ENCODE measurements at regions not wholly inside any gene's neighbourhood (a gene's known extent, or its start where the extent isn't known, plus 50 kb on each side); places are given as distances from the start of the nearest gene placed in this dataset.

DNA sequence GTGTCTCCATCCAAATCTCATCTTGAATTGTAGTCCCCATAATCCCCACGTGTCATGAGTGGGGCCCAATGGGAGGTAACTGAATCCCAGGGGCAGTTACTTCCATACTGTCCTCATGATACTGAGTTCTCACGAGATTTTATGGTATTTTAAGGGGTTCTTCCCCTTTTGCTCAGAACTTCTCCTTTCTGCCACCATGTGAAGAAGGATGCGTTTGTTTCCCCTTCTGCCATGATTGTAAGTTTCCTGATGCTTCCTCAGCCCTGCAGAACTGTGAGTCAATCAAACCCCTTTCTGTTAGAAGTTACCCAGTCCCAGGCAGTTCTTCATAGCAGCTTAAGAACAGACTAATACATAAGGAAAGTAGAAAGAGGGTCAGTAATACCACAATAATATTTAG is 480.4 kb downstream of the KCNJ3 start:
- ATAC-seq (no peak), DNase-seq (no peak)
- TF ChIP-seq, protein P1, sequence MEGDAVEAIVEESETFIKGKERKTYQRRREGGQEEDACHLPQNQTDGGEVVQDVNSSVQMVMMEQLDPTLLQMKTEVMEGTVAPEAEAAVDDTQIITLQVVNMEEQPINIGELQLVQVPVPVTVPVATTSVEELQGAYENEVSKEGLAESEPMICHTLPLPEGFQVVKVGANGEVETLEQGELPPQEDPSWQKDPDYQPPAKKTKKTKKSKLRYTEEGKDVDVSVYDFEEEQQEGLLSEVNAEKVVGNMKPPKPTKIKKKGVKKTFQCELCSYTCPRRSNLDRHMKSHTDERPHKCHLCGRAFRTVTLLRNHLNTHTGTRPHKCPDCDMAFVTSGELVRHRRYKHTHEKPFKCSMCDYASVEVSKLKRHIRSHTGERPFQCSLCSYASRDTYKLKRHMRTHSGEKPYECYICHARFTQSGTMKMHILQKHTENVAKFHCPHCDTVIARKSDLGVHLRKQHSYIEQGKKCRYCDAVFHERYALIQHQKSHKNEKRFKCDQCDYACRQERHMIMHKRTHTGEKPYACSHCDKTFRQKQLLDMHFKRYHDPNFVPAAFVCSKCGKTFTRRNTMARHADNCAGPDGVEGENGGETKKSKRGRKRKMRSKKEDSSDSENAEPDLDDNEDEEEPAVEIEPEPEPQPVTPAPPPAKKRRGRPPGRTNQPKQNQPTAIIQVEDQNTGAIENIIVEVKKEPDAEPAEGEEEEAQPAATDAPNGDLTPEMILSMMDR (IDR thresholded peaks at IDR 0.05) = no peak
- Mint-ChIP-seq H3K27ac (no peak overlapping the region), H3K4me3 (no peak overlapping the region), H3K36me3 (ENCODE audit: low read depth) (no peaks in the 10 kb centered on the region), H3K9me3 (peaks cover 5% of the 10 kb centered on the region), H3K27me3 (no peaks in the 10 kb centered on the region), H3K4me1 (ENCODE audit: low read depth) (no peaks in the 10 kb centered on the region)
- ChIA-PET POLR2A (no interaction called here), CTCF (no interaction called here)
- intact Hi-C loops (cut with micrococcal nuclease) = no loop called here

DNA sequence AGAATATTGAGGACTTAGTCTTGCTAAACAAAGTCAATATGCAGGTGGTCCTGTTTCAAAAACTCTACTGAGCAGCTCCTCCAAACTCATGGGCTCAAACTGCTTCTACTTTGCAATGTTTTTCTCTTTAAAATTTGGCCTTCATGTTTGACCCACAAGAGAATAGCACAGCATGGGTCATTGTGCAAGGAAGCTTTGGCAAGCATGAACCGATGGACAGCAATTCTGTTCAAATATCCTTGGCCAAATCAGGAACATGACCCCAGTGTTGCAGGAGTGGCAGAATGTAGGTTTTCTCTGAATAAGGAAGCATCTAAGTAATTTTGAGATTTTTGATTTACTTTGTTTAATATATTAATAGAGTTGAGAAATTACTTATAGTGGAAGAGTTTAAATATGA is 477.9 kb downstream of the KCNJ3 start:
- DNase-seq = no peak
- Mint-ChIP-seq H3K9me3 (peaks cover 5% of the 10 kb centered on the region), H3K27me3 (no peaks in the 10 kb centered on the region), H3K4me3 (no peak overlapping the region), H3K27ac (no peak overlapping the region), H3K4me1 (ENCODE audit: low read depth) (no peaks in the 10 kb centered on the region), H3K36me3 (ENCODE audit: low read depth) (no peaks in the 10 kb centered on the region)
- intact Hi-C loops (cut with micrococcal nuclease) = no loop called here
- ATAC-seq = no peak
- ChIA-PET POLR2A (no interaction called here), CTCF (no interaction called here)
- TF ChIP-seq, protein P1 (IDR thresholded peaks at IDR 0.05) = no peak

DNA sequence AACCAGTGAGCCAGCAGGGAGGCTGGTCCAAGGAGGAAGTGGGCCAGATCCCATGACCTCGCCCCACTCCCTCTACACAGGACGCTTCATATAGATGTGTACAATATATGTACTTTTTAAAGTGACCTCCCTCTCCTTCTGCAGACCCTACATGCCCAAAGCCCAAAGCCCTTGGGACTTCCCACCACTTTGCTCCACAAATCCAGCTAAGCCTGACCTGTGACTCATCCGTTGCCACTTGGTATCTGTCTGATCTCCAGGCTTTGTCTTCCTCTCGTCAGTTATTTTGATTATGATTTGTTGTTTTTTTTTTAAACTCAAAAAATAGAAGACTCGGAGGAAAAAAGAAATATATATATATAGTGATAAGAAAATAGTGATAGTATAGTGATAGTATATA is 470.8 kb downstream of the KCNJ3 start:
- ChIA-PET POLR2A (no interaction called here), CTCF (no interaction called here)
- Mint-ChIP-seq H3K9me3 (peaks cover 3% of the 10 kb centered on the region), H3K4me3 (no peak overlapping the region), H3K27me3 (no peaks in the 10 kb centered on the region), H3K27ac (no peak overlapping the region), H3K4me1 (ENCODE audit: low read depth) (no peaks in the 10 kb centered on the region), H3K36me3 (ENCODE audit: low read depth) (no peaks in the 10 kb centered on the region)
- ATAC-seq = no peak
- TF ChIP-seq, protein P1 (IDR thresholded peaks at IDR 0.05) = no peak
- no peak for DNase-seq
- intact Hi-C loops (cut with micrococcal nuclease) = no loop called here

DNA sequence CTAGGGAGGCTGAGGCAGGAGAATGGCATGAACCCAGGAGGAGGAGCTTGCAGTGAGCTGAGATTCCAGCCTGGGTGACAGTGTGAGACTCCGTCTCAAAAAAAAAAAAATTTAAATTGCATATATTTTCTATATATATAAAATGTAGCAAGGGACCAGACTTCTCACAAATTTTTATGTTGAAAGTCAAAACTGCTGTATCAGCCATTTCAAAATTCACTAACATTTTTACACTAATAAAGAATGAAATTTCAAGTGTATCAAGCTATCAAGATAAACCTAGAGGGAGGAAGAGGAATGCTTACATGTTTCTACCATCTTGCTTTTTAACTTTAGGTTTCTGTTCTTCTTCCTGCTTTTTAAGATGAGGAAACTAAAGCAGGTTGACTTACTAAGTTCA is 464.0 kb downstream of the KCNJ3 start:
- no peaks in the 10 kb centered on the region for H3K36me3 Mint-ChIP-seq (ENCODE audit: low read depth)
- ATAC-seq (no peak), DNase-seq (no peak)
- ChIA-PET POLR2A (no interaction called here), CTCF (no interaction called here)
- no peaks in the 10 kb centered on the region for H3K4me1 Mint-ChIP-seq (ENCODE audit: low read depth)
- H3K9me3 Mint-ChIP-seq = no peaks in the 10 kb centered on the region
- TF ChIP-seq, protein P1 (IDR thresholded peaks at IDR 0.05) = no peak
- H3K4me3 Mint-ChIP-seq = no peak overlapping the region
- H3K27me3 Mint-ChIP-seq = no peaks in the 10 kb centered on the region
- H3K27ac Mint-ChIP-seq = no peak overlapping the region
- intact Hi-C loops (cut with micrococcal nuclease) = no loop called here

DNA sequence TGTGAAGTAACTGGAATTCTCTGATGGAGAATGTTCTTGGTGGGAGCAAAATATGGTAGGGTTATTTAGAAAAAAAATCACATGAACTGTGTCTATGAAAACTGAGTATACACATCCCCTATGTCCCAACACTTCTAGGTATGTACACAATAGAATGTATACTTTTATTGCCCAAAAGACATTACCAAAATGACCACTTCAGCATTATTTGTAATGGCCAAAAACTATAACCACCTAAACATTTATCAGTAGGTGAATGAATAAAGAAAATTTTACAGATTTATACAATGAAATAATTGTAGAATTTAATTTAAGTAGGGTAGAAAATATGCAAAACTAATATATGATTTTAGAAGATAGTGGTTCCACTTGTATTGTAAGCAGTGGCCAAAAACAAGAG is 462.8 kb downstream of the KCNJ3 start:
- Mint-ChIP-seq H3K4me3 (no peak overlapping the region), H3K9me3 (no peaks in the 10 kb centered on the region), H3K27me3 (no peaks in the 10 kb centered on the region), H3K36me3 (ENCODE audit: low read depth) (no peaks in the 10 kb centered on the region), H3K27ac (no peak overlapping the region), H3K4me1 (ENCODE audit: low read depth) (no peaks in the 10 kb centered on the region)
- DNase-seq (no peak), ATAC-seq (no peak)
- TF ChIP-seq, protein P1 (IDR thresholded peaks at IDR 0.05) = no peak
- intact Hi-C loops (cut with micrococcal nuclease) = no loop called here
- POLR2A ChIA-PET = no interaction called here
- CTCF ChIA-PET = no interaction called here
